Activated CD4-positive, CD25-positive, alpha-beta regulatory T cell (primary cell): ENCODE measurements at regions not wholly inside any gene's neighbourhood (a gene's known extent, or its start where the extent isn't known, plus 50 kb on each side); places are given as distances from the start of the nearest gene placed in this dataset.

ENCODE experiments used
- DNase-seq, 4 experiments: peaks; one replicate each; lab custom pipeline; 2025; lab: John Stamatoyannopoulos, UW

DNA sequence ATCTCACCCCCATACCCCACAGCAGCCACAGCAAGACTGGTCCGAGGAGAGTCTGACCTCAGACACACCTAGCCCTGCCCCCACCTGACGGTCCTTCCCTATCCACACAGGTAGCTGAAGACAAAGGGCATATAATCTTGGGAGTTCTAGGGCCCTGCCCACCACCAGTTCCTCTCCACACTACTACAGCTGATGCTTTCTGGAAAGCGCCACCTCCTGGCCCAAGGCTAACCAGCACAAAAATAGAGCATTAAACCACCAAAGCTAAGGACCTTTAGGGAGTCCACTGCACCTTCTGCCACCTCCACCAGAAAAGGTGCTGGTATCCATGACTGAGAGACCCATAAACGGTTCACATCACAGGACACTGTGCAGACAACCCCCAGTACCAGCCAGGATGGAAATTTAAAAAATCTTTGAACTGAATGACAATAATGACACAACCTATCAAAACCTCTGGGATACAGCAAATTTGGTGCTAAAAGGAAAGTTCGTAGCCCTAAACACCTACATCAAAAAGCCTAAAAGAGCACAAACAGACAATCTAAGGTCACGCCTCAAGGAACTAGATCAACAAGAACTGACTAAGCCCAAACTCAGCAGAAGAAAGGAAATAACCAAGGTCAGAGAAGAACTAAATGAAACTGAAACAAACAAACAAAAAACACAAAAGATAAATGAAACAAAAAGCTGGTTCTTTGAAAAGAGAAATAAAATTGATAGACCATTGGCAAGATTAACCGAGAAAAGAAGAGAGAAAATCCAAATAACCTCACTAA is 122.1 kb upstream of the TPRG1 start:
- no peak for DNase-seq

DNA sequence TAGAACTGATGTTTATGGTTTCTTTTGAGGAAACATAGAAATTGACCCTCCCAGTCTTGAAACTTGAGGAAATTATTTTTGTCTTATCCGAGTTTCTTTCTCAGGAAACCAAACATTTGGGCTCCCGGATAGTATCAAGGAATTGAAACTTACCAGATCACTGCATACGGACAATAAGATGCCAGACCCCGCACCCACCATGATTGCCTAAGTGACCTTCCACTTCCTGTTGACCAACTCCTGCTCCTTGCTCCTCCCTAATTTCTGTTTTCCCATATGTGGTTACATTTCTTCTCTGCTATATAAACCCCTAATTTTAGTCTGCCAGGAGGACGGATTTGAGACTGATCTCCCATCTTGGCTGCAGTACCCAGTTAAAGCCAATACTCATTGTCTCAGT is 118.4 kb upstream of the TPRG1 start:
- DNase-seq = no peak

DNA sequence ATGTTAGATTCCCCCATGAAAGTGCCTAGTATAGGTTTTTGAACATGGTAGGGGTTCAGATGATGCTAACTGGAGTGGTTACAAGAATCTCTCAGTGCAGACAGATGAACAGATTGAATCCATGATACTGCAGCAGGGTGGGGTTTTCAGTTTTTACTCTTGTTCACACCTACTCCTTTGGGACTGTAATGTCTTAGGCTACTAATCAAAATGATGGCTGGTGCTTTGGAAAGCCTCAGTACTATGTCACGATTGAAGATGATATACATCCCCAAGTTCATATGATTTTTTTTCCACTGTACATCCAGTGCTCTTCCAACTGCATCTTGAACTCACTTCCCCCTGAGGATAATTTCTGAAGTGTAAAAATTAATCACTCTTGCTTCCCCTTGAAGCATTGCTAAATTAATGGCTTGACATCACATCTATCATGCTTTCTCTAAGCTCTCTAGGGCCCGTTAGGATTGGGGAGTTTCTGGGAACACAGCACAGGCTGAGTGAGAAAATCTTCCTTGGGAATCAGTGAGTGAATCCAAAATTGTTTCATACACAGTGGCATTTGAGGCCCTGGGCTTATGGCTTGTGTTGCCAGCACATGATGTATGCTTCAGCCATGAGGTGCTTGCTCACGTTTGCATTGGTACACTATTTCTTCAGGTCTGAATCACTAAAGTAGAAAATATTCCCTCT is 115.0 kb upstream of the TPRG1 start:
- no peak for DNase-seq

DNA sequence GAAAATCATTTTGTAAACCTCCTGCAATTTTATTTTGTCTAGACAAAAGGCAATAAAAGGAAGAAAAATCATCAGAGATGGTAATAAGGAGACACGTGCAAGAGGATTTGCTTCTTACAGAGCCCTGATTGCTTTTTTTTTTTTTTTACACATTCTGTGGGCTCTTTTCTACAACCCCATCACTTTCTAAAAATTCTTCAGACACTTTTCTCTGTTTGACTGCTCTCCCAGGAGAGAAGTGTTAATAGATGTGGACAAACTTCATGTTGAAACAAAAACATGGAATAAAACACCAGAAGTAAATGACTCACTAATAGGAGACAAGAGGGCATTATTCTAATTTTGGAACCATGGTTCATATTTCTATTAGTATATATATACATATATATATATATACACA is 114.4 kb upstream of the TPRG1 start:
- no peak for DNase-seq

DNA sequence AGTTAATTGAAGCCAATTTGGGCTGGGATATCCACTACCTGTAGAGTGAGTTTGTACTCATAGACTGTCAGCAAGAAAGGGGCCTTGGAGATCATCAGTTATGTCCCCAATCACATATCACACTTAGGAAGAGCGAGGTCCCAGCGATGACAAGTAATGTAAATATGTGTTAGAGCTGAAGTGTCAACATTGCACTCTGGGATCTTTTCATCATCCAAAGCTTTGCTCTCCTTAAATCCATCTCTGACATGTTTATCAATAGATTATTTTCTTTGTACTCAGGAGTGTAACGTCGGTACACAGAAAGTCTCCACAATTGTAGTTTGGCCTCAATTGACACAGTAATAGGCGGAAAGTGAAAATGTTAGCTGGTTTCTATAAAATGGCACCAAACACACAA is 113.7 kb upstream of the TPRG1 start:
- DNase-seq = no peak

DNA sequence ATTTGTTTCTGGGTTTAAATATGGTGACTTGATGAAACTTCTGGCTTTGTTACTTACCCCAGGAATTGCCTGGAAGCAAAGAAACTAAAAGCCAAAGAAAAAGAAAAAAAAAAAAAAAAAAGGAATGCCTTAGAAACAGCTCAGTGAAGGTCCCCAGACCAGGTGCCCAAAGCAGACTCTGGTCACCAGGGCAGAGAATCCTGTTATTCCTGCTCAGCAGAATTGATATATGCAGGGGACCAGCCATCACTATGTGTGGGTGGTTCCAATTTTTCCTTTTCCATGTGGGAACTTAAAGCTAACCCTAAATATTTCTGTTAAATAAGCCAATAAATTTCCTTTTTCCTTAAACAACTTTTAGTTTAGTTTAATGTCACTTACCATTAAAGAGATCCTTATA is 100.8 kb upstream of the TPRG1 start:
- DNase-seq = no peak

DNA sequence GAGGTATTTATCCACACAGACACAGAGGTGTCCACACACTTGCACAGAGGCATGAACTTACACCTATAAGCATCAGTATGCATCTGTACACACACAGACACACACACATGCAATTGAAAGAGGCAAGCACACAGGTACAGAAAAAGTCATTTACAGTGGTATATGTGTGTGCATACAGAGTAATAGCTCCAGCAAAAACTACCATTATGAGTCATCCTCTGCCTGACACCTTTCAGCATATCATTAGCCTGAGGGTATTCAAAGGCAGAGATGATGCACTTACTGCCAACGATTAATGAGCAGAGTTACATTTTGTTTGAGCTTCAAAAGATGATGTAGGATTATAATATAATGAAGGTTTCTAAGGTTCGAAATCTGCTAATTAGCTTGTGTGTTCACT is 100.3 kb upstream of the TPRG1 start:
- DNase-seq = no peak

DNA sequence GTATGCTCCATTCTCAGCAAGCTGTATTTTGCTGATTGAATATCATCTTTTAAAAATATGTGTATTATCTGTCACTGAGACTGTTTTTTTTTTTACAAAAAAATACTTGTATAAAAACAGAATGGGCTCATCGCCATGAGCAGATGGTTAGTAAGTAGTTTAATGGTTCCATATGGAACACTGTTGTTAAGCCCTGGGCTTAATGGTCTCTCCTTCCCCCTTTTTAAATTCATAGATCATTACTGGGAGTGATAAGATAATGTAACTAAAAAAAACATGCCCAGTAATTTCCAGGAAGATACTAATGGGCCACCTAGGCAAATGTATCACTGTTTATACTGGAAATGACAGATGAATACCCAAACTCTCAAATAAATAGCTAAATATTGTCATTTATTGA is 95.3 kb upstream of the TPRG1 start:
- DNase-seq = no peak

DNA sequence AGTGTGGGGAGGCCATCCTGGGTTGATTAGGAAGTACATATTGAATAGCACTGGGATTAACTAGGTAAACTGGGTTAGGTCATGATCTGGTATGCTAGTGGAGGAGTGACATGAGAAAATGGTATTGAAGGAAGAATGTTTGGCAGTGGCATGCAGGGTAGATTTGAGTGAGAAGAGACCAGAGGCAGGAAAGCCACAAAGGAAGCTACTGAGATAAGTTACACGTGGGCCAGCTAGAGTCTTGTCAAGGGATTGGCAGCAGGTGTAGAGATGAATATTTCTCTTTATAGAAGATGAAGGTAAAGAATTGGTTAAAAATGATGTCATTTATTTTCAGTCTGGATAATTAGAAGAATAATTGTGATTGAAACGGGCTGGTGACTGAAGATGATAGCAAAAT is 91.0 kb upstream of the TPRG1 start:
- DNase-seq = no peak

DNA sequence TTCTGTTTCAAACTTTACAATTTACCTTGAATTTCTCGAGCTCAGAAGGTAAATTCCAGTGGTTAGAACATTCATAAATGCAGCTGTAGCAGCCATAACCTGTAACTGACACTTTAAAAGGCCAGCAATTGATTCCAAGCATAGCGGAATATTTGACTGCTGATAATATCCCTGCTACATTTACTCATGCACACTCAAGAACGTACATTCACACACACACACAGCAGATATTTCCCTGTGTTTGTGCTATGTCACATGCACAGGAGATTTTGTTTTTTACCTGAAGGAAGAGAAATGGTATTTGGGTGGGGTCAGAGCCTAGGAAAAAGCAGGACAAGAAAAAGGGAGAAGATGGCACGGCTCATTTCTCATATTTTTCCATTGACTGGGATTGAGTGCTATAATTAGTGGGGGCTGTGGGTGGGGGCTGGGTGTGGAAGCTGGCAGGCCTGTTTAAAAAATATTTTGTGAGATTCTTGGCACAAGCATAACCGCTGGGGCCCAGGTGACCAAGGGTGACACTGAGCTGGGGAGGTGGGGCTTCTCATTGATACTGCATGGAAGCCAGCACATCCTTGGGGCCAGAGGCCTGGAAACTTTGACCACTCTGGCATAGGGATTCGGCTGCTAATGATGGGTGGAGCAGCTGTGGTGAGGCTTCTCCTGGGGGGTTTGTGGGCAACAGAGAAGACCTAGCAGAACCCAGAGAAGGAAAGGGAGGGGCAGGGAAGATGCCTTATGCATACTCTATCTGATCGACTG is 88.9 kb upstream of the TPRG1 start:
- DNase-seq = no peak

DNA sequence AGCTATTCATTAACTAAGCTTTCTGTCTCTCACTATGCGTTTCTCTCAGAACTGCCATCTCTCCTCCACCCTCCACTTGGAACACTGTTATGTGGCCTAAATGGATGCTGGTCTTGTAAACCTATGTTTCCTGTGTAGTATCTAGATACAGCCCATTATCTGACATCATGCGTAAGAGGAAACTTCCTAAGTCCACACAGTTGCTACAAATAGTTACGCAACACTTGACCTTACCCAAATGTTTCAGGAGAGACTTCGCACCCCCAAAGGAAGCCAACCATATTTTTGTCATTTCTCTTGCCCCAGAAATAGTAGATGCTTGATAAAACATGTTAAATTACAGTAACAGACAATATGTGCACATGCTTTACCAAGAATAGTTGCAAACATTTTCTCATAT is 87.2 kb upstream of the TPRG1 start:
- no peak for DNase-seq

DNA sequence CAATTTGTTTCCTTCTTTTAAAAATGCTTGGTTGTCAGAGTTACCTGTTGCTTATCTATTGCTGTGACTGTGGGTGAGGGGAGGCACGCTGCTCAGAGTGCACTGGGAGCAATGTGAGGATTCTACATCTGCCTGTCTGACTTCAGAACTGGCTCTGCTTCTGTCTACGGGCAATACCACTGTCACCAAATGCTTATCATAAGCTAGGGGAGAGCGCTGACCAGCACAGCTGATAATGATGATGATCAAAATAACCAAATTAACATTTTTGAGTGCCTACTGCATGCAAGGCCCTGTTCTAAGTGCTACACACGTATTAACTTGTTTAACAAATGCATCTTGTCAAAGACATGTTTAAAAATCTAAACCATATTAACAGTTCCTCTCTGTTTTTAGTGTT is 79.2 kb upstream of the TPRG1 start:
- DNase-seq = no peak

DNA sequence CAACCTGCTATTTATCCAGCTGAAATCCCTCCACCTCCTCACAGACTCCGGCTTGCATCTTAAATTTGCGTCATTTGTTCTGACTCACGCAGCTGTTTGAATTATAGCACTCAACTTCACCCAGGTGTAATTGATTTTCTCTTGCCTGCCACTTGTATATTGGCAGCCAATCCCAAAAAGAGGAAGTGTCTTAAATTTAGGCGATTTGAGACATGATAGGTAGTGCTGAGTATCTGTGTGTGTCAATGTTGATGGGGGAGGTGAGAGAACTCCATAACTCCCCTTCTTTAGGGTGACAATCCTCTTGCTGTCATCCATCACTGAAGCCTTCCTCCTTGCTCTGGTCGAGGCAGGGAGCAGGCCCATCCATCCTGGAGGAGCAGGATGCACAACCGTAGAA is 77.2 kb upstream of the TPRG1 start:
- DNase-seq = no peak

DNA sequence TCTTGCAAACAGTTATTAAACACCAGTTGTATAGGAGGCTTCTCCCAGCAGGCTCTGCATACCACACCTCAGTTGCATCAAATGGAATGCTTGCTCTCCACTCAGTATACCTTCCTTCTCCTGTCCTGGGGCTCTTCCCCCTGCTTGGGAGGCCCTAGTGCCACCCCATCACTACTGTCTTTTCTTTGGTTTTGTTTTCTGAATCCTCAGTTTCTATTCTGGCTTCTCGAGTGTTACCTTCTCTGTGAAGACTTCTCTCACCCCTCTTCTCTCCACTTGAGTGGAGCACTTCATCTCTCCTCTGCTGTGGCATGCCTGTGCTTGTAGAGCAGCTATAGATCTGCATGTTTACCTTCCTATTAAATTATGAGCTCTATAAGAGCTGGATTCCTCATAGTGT is 75.7 kb upstream of the TPRG1 start:
- no peak for DNase-seq

DNA sequence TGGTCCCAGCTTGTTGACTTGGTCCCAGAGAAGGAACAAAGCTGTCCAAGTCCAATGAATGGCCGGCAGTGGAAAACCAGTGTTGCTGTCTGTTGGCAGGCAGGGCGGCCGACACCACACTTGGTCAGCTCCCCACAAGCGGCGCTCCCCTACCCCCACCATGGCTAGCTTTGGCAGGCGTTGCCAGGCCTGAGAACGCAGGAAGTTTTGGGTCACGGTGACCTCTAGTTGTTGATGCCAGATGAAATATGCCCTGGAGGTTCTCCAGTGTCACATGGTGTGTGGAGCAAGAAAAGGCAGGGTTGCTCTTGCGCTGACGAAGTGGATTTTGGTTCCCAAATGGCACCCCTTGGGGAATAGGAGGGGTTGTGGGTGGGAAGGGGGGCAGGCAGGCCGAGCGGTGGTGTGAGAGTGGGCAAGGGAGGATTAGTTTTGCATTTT is 72.7 kb upstream of the TPRG1 start:
- DNase-seq = no peak

DNA sequence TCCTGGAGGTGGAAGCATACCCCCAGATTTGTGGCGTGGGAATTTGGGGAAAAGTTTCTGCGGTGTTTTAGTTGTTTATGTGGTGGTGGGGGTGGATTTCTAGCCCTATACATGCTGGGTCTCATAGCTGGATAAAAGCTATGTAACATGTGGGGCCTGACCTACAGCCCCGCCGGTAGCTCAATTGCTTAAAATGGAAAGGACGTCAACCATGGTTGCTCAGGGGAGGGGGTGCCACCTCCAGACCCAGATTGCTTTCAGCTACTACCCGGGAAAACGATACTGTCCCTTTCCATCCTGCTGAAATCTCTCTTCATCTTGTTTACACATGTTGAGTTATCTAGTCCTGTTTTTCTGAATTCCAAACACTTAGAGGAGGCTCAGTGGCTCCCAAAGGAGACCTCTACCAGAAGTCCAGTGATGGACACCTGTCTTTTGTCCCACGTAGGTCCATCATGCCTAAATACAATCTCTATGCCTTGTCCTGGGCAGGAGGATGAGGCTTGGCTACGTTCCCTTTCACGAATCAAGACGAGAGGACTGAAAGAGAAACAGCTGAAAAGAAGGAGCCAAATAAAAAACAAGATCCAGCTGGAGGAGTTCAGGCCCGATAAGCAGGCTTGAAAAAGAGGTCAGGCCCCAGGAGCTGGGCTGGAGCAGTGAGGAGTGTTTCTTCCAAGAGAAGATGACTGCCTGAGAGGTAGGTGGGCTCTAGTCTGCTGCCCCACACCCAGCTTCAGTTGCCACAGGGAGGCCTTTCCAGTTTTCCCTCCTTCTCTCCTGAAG is 72.1 kb upstream of the TPRG1 start:
- DNase-seq = no peak

DNA sequence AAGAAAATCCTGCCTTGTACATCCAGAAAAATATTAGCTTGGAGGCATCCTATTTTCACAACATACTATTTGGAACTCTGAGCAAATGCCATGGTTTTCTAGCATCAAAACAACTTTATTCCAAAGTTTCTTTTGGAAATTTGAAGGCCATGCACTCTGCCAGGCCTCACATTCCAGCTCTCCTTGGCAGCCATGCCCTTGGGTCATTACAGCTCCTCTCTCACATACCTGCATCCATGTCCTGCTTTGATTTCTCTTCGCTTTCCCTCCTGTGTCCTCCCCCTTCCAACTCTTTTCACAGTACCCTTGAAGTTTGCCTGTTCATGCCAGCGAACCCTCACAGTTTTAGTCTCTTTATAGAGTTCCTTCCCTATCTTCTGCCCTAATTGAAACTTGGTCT is 70.9 kb upstream of the TPRG1 start:
- DNase-seq = no peak

DNA sequence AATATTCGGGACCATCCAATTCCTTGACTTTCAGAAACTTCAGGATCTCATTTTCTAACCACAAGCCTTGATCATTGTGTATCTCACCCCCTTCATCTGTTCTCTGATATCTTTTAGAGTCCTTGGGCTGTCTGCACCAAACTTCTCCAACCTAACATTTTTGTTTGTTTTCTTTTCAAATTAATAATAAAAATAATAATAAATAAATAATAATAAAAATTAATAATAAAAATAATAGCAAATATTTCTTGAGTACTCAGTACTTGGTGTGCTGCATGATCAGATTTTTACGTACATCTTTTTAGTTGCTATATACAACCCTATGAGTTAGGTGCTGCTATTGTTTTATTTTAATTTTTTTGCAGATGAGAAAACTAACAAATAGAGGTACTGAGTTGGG is 70.2 kb upstream of the TPRG1 start:
- no peak for DNase-seq

DNA sequence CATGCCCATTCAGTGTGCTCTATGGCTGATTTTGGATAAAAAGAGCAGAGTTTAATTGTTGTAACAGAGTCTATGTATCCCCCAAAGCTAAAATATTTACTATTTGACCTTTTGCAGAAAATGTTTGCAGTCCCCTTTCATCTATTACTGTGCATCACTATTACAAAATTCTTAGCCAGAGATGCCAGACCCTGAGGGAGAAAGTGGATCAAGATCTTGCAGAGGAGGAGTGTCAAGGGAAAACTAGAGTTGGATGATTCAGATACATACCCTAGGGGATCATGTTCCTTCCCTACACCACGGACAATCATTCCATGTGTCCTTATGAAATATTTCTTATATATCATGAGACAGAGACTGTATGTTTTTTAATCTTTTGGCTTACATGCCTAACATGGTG is 68.6 kb upstream of the TPRG1 start:
- no peak for DNase-seq

DNA sequence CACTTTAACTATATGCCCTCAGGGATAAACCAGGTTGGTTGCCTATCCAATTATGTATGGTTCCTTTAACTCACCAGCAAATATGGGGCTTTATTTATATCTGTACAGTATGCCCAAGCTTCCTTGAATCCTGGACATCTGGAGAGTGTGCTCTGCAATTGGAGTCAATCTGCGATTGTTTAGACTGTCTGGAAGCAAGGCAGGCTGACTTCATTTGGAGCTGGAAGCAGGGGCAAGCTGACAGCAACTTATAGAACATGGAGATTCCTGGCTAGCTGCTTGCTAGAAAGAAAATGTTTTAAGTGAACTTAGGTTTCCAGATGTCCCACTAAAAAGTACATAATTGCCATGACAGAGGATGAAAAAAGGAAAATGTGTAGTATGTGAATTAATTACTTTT is 63.7 kb upstream of the TPRG1 start:
- no peak for DNase-seq

DNA sequence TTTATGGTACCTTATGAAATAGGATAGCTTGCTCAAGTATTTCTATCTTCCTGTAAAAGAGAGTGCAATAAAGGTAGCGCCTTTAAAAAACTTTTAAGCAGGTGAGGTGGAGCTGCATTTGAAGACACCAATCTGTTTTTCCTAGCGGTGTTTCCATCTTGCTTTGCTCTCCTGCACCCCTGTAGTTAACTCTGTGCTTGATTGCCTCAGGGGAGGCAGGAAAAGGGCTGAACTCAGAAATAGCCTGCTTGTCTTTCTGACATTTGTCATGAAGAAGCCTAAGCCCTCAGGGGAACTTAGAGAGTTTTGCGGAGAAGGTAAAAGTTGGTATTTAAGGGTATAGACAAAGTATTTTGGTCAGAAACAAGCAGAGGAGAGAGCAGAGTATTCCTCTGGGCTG is 63.0 kb upstream of the TPRG1 start:
- DNase-seq = no peak

DNA sequence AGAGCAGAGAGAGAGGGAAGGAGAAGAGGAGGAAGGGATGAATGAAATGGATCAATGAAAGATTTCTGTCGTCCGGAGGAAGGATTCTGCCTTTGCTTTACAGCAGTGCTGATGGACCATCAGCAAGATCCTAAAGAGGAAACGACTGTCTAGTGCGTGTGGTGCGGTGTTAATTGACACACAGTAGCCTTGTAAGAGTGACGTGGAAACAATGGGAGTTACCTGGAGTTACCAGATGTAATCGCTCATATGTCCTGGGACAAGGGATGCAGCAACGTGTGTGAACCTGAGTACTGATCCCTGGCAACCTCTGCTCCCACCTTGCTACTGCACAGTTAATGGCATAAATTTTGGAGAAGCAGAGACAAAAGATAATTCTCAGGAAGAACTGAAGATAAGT is 62.6 kb upstream of the TPRG1 start:
- DNase-seq = no peak
